ENCODE measurements at regions not wholly inside any gene's neighbourhood (a gene's known extent, or its start where the extent isn't known, plus 50 kb on each side); places are given as distances from the start of the nearest gene placed in this dataset.

- ATAC-seq (no peak), DNase-seq (ENCODE audit: low spot score) (no peak)
- H3K27ac Mint-ChIP-seq = no peak overlapping the region
- H3K4me3 Mint-ChIP-seq = no peak overlapping the region
- ChIA-PET CTCF (interaction anchor here (0.6 to 1.0 kb wide), 2 partner anchors 11 to 17 kb away, joined by 3 read pairs; no protein-coding TSS in a partner anchor), POLR2A (no interaction called here)
- peaks cover 16% of the 10 kb centered on the region for H3K4me1 Mint-ChIP-seq
- no peaks in the 10 kb centered on the region for H3K36me3 Mint-ChIP-seq
- TF ChIP-seq ZNF425 (CRISPR knock-in tag; conservative IDR thresholded peaks at IDR 0.05) = no peak
- TF ChIP-seq USF2 (CRISPR knock-in tag; IDR thresholded peaks at IDR 0.05) = no peak
- TF ChIP-seq GTF2I (CRISPR knock-in tag; conservative IDR thresholded peaks at IDR 0.05) = no peak
- no peak for TF ChIP-seq ZNF532 (CRISPR knock-in tag; IDR thresholded peaks at IDR 0.05; ENCODE audit: borderline replicate concordance)
- no peak for TF ChIP-seq JAZF1 (CRISPR knock-in tag; IDR thresholded peaks at IDR 0.05)
- TF ChIP-seq SP1 (CRISPR knock-in tag; conservative IDR thresholded peaks at IDR 0.05) = no peak
- no peak for TF ChIP-seq E2F1 (CRISPR knock-in tag; IDR thresholded peaks at IDR 0.05)
- TF ChIP-seq ATF1 (CRISPR knock-in tag; IDR thresholded peaks at IDR 0.05) = no peak
- no peak for TF ChIP-seq ELF4 (CRISPR knock-in tag; IDR thresholded peaks at IDR 0.05; ENCODE audit: low read depth)
- no peak for TF ChIP-seq ATF3 (CRISPR knock-in tag; conservative IDR thresholded peaks at IDR 0.05)
- no peaks in the 10 kb centered on the region for H3K27me3 Mint-ChIP-seq (ENCODE audit: low read depth)
- H3K9me3 Mint-ChIP-seq = no peaks in the 10 kb centered on the region
These were observed 205.6 kb downstream of the FOXL1 start for GRCh38 chr16:86783636-86784626.

- CTCF ChIA-PET = no interaction called here
- Mint-ChIP-seq H3K4me1 (peaks cover 31% of the 10 kb centered on the region), H3K9me3 (no peaks in the 10 kb centered on the region), H3K4me3 (no peak overlapping the region), H3K27ac (no peak overlapping the region), H3K36me3 (no peaks in the 10 kb centered on the region), H3K27me3 (ENCODE audit: low read depth) (no peaks in the 10 kb centered on the region)
- no peak for TF ChIP-seq ZNF512 (CRISPR knock-in tag; IDR thresholded peaks at IDR 0.05; ENCODE audit: borderline replicate concordance)
- TF ChIP-seq ZBTB21 (CRISPR knock-in tag; IDR thresholded peaks at IDR 0.05; ENCODE audit: borderline replicate concordance) = no peak
- no peak for TF ChIP-seq NR3C1 (CRISPR knock-in tag; conservative IDR thresholded peaks at IDR 0.05; ENCODE audit: low read depth)
- DNase-seq (ENCODE audit: low spot score) (no peak), ATAC-seq (no peak)
- POLR2A ChIA-PET = no interaction called here
These were observed 208.0 kb downstream of the FOXL1 start for GRCh38 chr16:86786338-86786737.
